Renal pelvis (tissue), 1 donor: ENCODE measurements at regions not wholly inside any gene's neighbourhood (a gene's known extent, or its start where the extent isn't known, plus 50 kb on each side); places are given as distances from the start of the nearest gene placed in this dataset.
"Not testable (repeated sequence)": the region's sequence is repeated elsewhere in the genome, so short reads cannot be mapped to it uniquely, and the experiment has no call there.

Source experiments
- DNase-seq: peaks from one replicate; pipeline ENCODE4 v3.0.0-alpha.2; 2013

- DNase-seq: no peak
Observed at GRCh38 chr11:92611157-92611556, 358.3 kb upstream of the MTNR1B start.

- DNase-seq: not testable (repeated sequence)
Observed at GRCh38 chr11:92618020-92618419, 351.4 kb upstream of the MTNR1B start.

- DNase-seq: no peak
Observed at GRCh38 chr11:92623055-92623454, 346.4 kb upstream of the MTNR1B start.

DNA sequence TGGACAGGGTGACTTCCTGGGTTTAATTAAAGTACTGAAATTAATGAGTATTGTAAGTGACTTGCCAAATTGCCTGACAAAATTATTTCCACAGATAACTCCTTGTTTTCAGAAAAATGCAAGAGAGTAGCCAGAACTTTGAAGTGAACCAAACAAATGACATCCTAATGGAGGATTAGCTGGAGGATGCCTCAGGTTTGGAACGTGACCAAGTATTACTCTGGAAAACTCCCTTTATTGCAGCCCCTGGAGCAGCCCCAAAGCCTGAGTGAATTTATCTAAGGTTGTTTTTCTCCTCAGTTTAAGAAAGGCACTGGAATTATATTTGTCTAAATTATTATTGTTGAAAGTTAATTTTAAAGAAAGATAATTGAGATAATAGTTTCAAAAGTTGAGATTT is 343.6 kb upstream of the MTNR1B start:
- DNase-seq: no peak

GRCh38 chr11:92626624-92627023 is 342.8 kb upstream of the MTNR1B start:
- DNase-seq: no peak

DNA sequence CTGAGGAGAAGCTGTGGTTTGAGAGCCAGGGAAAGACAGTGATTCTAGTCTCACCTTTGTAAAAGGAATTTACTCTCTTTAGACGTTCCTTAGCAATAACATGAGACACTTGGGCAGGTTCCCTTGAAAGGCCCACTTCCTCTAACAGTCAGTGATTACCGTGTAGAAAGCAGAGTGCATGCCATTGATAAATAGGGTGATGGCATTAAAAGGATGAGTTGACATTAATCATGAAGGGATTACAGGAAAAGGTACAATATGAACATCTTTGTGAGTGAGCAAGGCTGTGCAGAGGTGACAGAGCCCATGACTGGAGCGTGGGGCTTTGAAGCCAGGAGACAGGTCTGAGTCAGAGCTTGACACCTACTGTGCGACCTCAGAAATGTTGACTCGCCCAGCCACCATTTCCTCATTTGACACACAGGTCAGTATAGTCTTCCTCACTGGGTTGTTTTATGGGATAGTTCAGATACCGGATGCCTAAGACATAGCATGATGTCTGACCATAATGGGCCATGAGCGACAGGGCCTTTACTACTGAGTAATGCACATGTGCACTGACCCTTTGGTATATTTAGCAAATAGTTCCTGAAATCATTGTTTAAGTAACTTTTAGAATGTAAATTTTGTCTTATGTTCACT is 341.7 kb upstream of the MTNR1B start:
- DNase-seq: no peak

- DNase-seq: no peak
Observed at GRCh38 chr11:92628401-92629292, 340.8 kb upstream of the MTNR1B start.

- no peak for DNase-seq
Observed at GRCh38 chr11:92632495-92632894, 337.0 kb upstream of the MTNR1B start.

DNA sequence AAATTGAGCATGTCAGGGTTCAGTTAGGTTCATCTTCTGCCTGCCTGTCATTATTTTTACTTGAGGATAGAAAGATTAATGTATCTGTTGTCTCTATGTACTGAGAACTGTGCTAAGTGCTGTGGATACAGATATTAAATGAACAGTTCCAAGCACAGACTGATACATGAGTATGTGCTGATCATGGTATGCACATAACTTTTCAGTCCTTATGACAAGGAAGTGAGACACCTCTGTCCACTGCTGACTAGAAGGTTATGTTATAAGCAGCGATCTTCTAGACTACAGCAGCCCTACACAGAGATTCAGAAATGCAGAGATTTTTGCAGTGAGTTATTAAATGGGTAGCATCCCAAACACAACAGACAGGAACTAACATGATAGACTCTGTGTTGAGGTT is 335.6 kb upstream of the MTNR1B start:
- no peak for DNase-seq

GRCh38 chr11:92636543-92637188 is 332.8 kb upstream of the MTNR1B start:
- DNase-seq: no peak

- no peak for DNase-seq
Observed at GRCh38 chr11:92638678-92639077, 330.8 kb upstream of the MTNR1B start.

DNA sequence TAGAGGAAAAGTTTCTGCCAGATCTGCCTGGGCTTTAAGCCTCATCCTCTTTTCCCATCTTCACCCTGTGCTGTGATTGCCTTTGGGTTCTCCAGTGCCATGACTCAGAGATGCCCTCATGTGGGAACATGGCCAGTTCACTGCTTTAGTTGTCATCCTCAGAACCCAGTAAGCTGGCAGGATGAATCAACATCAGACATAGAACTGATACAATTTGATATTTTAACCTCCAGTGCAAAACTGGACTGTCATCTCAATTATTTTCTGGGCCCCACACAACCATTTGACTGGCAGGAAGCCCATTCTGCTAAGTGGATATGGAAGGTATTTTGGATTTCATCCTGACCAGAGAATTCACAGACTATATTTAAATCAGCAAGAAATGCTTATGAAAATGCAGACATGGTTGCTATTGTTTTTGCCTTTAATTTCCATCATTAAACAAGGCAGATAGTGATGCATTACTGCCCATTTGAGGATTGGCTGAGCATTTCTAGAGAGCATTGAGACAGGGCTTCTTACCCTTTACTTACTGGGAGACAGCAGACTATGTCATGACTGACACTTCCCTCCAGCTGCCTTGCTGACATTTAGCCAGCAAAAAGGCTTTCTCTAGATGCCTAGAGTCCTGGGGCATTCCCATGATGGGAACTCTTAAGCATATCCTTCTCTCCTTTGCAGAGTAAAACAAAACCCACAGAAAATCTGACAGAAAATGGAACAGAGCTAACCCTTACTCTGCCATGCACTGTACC is 327.1 kb upstream of the MTNR1B start:
- no peak for DNase-seq

DNA sequence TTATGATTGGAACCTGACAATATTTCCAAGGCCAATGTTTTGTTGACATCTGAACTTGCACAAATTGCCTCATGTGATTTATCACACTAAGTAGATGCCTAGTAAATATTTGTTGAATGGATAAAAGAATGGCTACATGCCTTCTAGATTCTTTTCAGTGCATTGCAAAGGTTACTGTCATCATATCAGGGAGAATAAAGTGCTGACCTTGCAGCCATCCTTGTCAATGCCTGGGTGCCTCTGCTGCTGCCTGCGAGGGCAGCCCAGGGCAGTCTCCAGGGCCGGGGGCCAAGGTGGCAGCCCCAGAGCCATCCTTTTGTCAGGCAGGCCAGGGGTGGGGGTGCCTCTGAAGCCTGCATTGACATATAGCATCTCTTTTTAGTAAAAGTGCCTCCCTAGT is 325.6 kb upstream of the MTNR1B start:
- no peak for DNase-seq

DNA sequence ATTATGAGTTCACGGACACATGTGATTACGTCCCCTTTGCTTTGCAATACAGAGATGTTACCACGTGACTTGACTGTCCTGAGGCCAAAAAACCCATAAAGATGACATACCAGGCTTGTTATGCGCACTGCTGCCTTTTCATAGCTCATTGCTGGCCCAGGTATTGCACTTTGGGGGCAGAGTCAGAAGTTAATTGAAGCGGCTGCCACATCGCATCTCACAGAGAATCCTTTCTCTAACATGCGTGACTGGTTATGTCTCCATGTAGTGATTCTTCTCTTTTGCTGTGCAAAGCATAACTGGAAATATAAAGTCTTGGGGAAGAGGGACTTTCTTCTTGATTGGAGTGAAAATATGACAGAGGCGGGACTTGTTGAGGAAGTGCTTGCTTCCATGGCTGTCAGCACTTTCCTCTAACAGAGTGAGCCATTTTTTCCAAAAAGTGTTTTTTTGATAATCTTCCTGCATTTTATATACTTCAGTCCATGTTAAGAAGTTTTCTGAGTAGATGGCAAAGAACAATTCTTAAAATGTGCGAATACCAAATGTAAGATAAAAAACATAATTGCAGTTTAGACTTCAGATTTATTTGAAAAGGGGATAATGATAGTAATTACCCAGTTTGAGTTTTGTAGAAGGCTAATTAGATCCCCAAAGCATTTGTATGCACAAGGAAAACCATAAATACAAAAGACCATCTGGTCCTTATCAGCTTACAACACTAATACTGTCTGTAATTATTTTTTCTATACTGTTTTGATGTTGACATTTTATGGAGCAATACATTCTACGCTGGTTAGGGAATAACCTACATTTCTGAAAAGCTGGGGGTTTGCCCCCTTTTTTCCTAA is 324.6 kb upstream of the MTNR1B start:
- DNase-seq: no peak

DNA sequence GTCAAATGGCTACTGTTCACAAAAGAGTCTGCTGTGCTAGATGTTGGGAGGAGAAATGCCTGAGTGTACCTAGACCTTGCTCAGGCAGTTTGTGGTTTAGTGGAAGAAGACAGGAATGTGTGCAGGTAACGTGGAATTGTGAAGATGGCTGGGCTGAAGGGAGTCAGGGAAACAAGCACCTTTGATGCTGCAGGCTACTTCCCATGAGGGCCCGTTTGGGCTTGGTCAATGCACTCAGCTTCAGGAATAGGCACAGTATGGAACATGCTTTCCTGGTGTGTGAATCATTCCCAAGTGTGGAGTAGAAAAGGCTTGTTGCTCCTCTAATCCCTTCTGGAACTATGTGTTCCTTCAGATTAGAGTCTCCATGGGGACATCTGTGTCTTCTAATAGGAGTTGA is 318.3 kb upstream of the MTNR1B start:
- no peak for DNase-seq

DNA sequence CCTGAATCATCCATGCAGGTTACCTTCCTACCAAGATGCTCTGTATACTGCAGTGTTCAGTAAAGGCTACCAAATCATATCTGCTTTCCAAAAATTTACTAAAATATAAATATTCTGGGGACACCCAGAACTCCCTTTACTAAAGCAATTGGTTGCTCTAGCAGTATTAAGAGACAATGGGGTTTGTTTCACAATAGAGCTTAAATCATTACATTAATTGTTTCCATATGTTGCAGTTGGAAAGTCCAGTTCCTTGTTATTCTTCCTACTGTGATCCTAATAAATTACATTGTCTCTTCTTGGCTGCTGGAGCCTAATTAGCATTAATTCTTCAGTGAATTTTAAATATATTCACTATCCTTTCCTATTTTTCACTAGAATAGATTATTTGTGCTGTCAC is 316.0 kb upstream of the MTNR1B start:
- DNase-seq: no peak

DNA sequence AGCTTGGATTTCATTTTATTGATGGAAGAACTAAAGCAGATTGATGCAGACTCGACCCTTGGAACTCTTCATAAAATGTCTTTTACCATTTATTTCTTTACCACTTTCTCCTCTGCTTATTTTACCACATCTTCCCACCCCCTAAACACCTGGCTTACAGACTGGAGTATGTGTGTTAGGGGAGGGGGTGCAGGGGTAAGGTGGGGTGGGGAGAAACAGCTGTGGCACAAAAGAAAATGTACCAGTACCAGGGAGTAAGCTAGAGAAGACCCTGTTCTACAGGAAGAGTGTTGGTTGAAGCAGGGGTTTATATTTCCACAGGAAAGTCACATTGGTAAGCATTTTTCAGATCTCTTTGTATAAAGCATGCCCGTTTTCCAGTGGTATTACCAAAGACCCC is 312.7 kb upstream of the MTNR1B start:
- no peak for DNase-seq

GRCh38 chr11:92657226-92657625 is 312.2 kb upstream of the MTNR1B start:
- no peak for DNase-seq

GRCh38 chr11:92658733-92659132 is 310.7 kb upstream of the MTNR1B start:
- no peak for DNase-seq

DNA sequence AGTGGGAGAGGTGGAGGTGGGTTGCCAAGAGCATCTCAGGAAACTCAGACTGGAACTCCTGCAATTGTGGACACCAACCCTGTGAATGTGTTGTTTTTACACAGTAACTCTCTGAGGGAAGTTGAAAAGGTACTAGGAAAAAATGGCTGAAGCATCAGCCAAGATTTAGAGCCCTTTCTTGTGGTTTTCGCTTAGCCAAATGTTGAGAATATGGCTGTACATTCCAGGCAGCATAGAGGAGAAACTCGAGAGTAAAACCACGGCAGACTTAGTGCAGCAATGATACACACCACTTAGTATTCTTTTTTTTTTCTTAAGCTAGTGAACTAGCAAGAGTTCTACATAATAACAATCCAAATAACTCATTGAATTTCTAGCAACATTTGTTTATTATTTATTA is 309.7 kb upstream of the MTNR1B start:
- no peak for DNase-seq

DNA sequence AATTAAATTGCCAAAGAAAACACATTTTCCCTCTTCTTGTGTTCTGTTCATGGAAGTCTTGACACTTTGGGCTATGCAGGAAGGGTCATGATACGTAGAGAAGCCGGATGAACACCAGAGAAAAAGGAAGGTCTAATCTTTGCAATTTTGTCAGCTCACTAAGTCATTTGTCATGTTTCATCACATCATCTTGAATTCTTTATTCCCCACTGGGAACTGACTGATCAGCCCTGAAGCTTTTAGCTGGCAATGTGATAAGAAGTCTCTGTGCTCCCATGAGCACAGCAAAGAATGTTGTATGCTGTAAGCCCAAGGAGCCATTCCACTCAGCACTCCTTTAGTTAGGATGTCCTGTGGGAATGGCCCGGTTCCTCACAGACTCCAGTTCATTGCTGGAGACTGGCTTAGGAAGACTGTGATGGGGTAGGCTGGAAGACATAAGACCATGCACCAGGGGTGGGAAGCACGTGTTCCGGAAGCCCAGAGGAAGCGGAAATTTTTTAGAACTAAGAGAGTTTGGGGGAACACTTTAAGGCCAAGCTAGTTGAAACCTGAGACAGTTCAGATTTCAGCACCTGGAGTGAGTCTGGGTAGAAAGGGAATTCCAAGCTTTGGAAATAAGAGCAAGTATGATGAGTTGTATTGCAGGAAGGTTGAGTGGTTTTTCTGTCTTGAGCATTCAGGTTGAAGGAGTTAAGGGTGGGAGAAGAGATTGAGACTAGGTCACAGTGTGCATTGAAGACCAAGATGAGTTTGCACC is 306.7 kb upstream of the MTNR1B start:
- no peak for DNase-seq
